Left lung (tissue), 4 donors: ENCODE measurements at regions not wholly inside any gene's neighbourhood (a gene's known extent, or its start where the extent isn't known, plus 50 kb on each side); places are given as distances from the start of the nearest gene placed in this dataset.

ENCODE experiments used
- ATAC-seq: fragments of 200-7000 bp; cut with Tn5 transposase; one replicate; pipeline ENCODE4 v1.9.1; 2020; ENCODE audit warnings: moderate library complexity
- DNase-seq, 4 donors: peaks; one replicate each; pipeline ENCODE4 v3.0.0-alpha.2; 2013 to 2020
- H3K27ac ChIP-seq, 2 donors: fragments of 200-600 bp; sonication (generic) in 1 of 2; one replicate each; pipeline versions ENCODE4 v1.5.0 to v1.8.0; 2020 to 2021
- H3K27me3 ChIP-seq, 2 donors: fragments of 200-600 bp; sonication (generic) in 1 of 2; one replicate each; pipeline versions ENCODE4 v1.5.0 to v1.8.0; 2020 to 2021
- H3K36me3 ChIP-seq, 2 donors: fragments of 200-600 bp; sonication (generic) in 1 of 2; one replicate each; pipeline versions ENCODE4 v1.5.0 to v1.8.0; 2020 to 2021
- H3K4me1 ChIP-seq, 2 donors: fragments of 200-600 bp; one replicate each; pipeline ENCODE4 v1.8.0; 2021
- H3K4me3 ChIP-seq, 2 donors: fragments of 200-600 bp; sonication (generic) in 1 of 2; one replicate each; pipeline versions ENCODE4 v1.5.0 to v1.8.0; 2020 to 2021; ENCODE audit warnings: mild to moderate bottlenecking in 1 of 2
- H3K9me3 ChIP-seq, 2 donors: fragments of 200-600 bp; sonication (generic) in 1 of 2; one replicate each; pipeline versions ENCODE4 v1.5.0 to v1.8.0; 2020 to 2021
- intact Hi-C, 2 donors: fragments of 100-400 bp; cut with DNase I; formaldehyde crosslinking; loops; one replicate each; pipeline versions ENCODE4 v1.11.2 to v1.14.2; 2022
- TF ChIP-seq, protein P1 (sequence below), 2 donors: fragments of 200-600 bp; sonication (generic) in 1 of 2; IDR thresholded peaks; one replicate each; pipeline versions ENCODE4 v1.5.0 to v1.8.0; 2021; ENCODE audit warnings: antibody characterized with exemption in 2 of 2
- donor health status: DM: no; HTN: yes; CAD: no.
- donor health status: DM: no; HTN: no; CAD: no.

DNA sequence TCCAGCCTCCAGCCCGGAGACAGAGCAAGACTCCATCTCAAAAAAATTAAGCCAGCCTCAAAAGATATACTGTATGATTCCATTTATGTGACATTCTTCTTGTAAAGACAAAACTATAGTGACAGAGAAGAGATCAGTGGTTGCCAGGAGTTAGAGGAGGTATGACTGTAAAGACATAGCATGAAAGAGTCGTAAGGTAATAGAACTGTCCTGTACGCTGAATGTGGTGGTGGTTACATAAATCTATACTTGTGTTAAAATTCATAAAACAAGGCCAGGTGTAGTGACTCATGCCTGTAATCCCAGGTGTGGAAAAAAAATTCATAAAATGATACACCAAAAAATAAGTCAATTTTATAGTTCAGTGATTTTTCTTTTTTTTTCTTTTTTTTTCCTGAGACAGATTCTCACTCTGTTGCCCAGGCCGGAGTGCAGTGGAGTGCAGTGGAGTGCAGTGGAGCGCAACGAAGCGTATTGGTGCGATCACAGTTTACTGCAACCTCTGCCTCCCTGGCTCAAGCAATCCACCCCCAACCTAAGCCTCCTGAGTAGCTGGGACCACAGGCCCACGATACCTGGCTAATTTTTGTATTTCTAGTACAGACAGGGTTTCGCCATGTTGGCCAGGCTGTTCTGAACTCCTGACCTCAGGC lies 84.9 kb upstream of the CXADR start:
- TF ChIP-seq, protein P1, sequence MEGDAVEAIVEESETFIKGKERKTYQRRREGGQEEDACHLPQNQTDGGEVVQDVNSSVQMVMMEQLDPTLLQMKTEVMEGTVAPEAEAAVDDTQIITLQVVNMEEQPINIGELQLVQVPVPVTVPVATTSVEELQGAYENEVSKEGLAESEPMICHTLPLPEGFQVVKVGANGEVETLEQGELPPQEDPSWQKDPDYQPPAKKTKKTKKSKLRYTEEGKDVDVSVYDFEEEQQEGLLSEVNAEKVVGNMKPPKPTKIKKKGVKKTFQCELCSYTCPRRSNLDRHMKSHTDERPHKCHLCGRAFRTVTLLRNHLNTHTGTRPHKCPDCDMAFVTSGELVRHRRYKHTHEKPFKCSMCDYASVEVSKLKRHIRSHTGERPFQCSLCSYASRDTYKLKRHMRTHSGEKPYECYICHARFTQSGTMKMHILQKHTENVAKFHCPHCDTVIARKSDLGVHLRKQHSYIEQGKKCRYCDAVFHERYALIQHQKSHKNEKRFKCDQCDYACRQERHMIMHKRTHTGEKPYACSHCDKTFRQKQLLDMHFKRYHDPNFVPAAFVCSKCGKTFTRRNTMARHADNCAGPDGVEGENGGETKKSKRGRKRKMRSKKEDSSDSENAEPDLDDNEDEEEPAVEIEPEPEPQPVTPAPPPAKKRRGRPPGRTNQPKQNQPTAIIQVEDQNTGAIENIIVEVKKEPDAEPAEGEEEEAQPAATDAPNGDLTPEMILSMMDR (IDR thresholded peaks at IDR 0.05) = no peak
- intact Hi-C loops = no loop called here
- H3K9me3 ChIP-seq = no peaks in the 10 kb centered on the region
- H3K4me3 ChIP-seq = no peak overlapping the region
- H3K27me3 ChIP-seq = no peaks in the 10 kb centered on the region
- ATAC-seq = no peak
- no peak overlapping the region for H3K27ac ChIP-seq
- DNase-seq = no peak
- no peaks in the 10 kb centered on the region for H3K4me1 ChIP-seq
- H3K36me3 ChIP-seq = no peaks in the 10 kb centered on the region

- ATAC-seq (no peak), DNase-seq (no peak)
- no peak overlapping the region for H3K27ac ChIP-seq
- no peaks in the 10 kb centered on the region for H3K4me1 ChIP-seq
- intact Hi-C loops = no loop called here
- H3K27me3 ChIP-seq = no peaks in the 10 kb centered on the region
- TF ChIP-seq, protein P1 (IDR thresholded peaks at IDR 0.05) = no peak
- no peaks in the 10 kb centered on the region for H3K9me3 ChIP-seq
- no peaks in the 10 kb centered on the region for H3K36me3 ChIP-seq
- H3K4me3 ChIP-seq = no peak overlapping the region
Measured at GRCh38 chr21:17428484-17428869, 84.4 kb upstream of the CXADR start.

- Histone ChIP-seq H3K4me3 (no peak overlapping the region), H3K4me1 (no peaks in the 10 kb centered on the region), H3K27me3 (no peaks in the 10 kb centered on the region), H3K27ac (no peak overlapping the region), H3K9me3 (no peaks in the 10 kb centered on the region), H3K36me3 (no peaks in the 10 kb centered on the region)
- TF ChIP-seq, protein P1 (IDR thresholded peaks at IDR 0.05) = no peak
- ATAC-seq (no peak), DNase-seq (no peak)
- intact Hi-C loops = no loop called here
Measured at GRCh38 chr21:17428980-17429379, 83.9 kb upstream of the CXADR start.

DNA sequence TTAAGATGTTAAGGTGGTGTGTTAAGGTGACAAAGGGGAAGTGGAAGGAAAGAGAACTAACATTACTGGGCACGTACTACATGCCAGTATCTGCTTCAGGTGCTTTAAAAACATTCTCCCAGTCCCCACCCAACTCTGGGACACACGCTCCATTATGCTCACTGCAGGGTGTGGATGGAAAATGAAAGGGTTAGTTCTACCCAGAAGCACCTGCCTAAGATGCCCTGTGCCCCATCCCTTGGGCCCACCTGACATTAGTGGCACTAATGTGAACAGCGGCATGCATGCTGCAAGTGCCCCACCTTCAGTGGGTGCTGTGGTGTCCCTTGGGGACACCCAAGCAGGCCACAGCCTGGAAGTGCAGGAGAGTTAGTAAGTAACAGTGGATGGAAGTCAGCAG lies 82.9 kb upstream of the CXADR start:
- intact Hi-C loops = no loop called here
- Histone ChIP-seq H3K36me3 (no peaks in the 10 kb centered on the region), H3K4me3 (no peak overlapping the region), H3K27ac (no peak overlapping the region), H3K9me3 (no peaks in the 10 kb centered on the region), H3K27me3 (no peaks in the 10 kb centered on the region), H3K4me1 (no peaks in the 10 kb centered on the region)
- no peak for DNase-seq
- TF ChIP-seq, protein P1 (IDR thresholded peaks at IDR 0.05) = no peak
- ATAC-seq = no peak

- H3K4me1 ChIP-seq = no peaks in the 10 kb centered on the region
- TF ChIP-seq, protein P1 (IDR thresholded peaks at IDR 0.05) = no peak
- no peak overlapping the region for H3K4me3 ChIP-seq
- intact Hi-C loops = no loop called here
- DNase-seq = no peak
- H3K27ac ChIP-seq = no peak overlapping the region
- no peak for ATAC-seq
- no peaks in the 10 kb centered on the region for H3K9me3 ChIP-seq
- no peaks in the 10 kb centered on the region for H3K27me3 ChIP-seq
- H3K36me3 ChIP-seq = no peaks in the 10 kb centered on the region
Measured at GRCh38 chr21:17432732-17433057, 80.1 kb upstream of the CXADR start.
